ENCODE measurements at regions not wholly inside any gene's neighbourhood (a gene's known extent, or its start where the extent isn't known, plus 50 kb on each side); places are given as distances from the start of the nearest gene placed in this dataset.

GRCh38 chr18:73693091-73693490 lies 454.5 kb downstream of the FBXO15 start:
- no peak for DNase-seq (ENCODE audit: low spot score in 2 of 2, unreplicated experiment in 2 of 2)
- no peaks in the 10 kb centered on the region for H3K36me3 Mint-ChIP-seq
- no peak overlapping the region for H3K4me3 Mint-ChIP-seq
- no peaks in the 10 kb centered on the region for H3K27me3 Mint-ChIP-seq (ENCODE audit: low read depth)
- no peak overlapping the region for H3K27ac Mint-ChIP-seq
- peaks cover 9% of the 10 kb centered on the region for H3K9me3 Mint-ChIP-seq
- TF ChIP-seq CTCF (IDR thresholded peaks at IDR 0.05; ENCODE audit: unreplicated experiment) = no peak
- H3K4me1 Mint-ChIP-seq = peaks cover 8% of the 10 kb centered on the region

GRCh38 chr18:73691624-73692023 lies 456.0 kb downstream of the FBXO15 start:
- no peak for DNase-seq (ENCODE audit: low spot score in 2 of 2, unreplicated experiment in 2 of 2)
- Mint-ChIP-seq H3K27ac (no peak overlapping the region), H3K27me3 (ENCODE audit: low read depth) (no peaks in the 10 kb centered on the region), H3K36me3 (no peaks in the 10 kb centered on the region), H3K9me3 (peaks cover 6% of the 10 kb centered on the region), H3K4me1 (peaks cover 8% of the 10 kb centered on the region), H3K4me3 (no peak overlapping the region)
- TF ChIP-seq CTCF (IDR thresholded peaks at IDR 0.05; ENCODE audit: unreplicated experiment) = no peak

- Mint-ChIP-seq H3K27me3 (ENCODE audit: low read depth) (no peaks in the 10 kb centered on the region), H3K4me1 (peaks cover 8% of the 10 kb centered on the region), H3K27ac (no peak overlapping the region), H3K4me3 (no peak overlapping the region), H3K36me3 (no peaks in the 10 kb centered on the region), H3K9me3 (peaks cover 6% of the 10 kb centered on the region)
- no peak for DNase-seq (ENCODE audit: low spot score in 2 of 2, unreplicated experiment in 2 of 2)
- no peak for TF ChIP-seq CTCF (IDR thresholded peaks at IDR 0.05; ENCODE audit: unreplicated experiment)
These were observed 456.5 kb downstream of the FBXO15 start for GRCh38 chr18:73691118-73691517.

GRCh38 chr18:73690222-73690621 lies 457.4 kb downstream of the FBXO15 start:
- peaks cover 6% of the 10 kb centered on the region for H3K9me3 Mint-ChIP-seq
- no peak for DNase-seq (ENCODE audit: low spot score in 2 of 2, unreplicated experiment in 2 of 2)
- H3K27ac Mint-ChIP-seq = no peak overlapping the region
- TF ChIP-seq CTCF (IDR thresholded peaks at IDR 0.05; ENCODE audit: unreplicated experiment) = no peak
- peaks cover 8% of the 10 kb centered on the region for H3K4me1 Mint-ChIP-seq
- no peaks in the 10 kb centered on the region for H3K36me3 Mint-ChIP-seq
- no peaks in the 10 kb centered on the region for H3K27me3 Mint-ChIP-seq (ENCODE audit: low read depth)
- H3K4me3 Mint-ChIP-seq = no peak overlapping the region

GRCh38 chr18:73688851-73689711 lies 458.6 kb downstream of the FBXO15 start:
- Mint-ChIP-seq H3K36me3 (no peaks in the 10 kb centered on the region), H3K4me1 (peaks cover 8% of the 10 kb centered on the region), H3K9me3 (peaks cover 6% of the 10 kb centered on the region), H3K4me3 (no peak overlapping the region), H3K27me3 (ENCODE audit: low read depth) (no peaks in the 10 kb centered on the region), H3K27ac (no peak overlapping the region)
- no peak for DNase-seq (ENCODE audit: low spot score in 2 of 2, unreplicated experiment in 2 of 2)
- TF ChIP-seq CTCF (IDR thresholded peaks at IDR 0.05; ENCODE audit: unreplicated experiment) = no peak
